ENCODE measurements at regions not wholly inside any gene's neighbourhood (a gene's known extent, or its start where the extent isn't known, plus 50 kb on each side); places are given as distances from the start of the nearest gene placed in this dataset.
"Not testable (repeated sequence)": the region's sequence is repeated elsewhere in the genome, so short reads cannot be mapped to it uniquely, and the experiment has no call there.

- no peak for TF ChIP-seq CTCF (conservative IDR thresholded peaks at IDR 0.05; ENCODE audit: low read depth, low read length)
- no peak for DNase-seq (ENCODE audit: low read depth)
These were observed 197.9 kb downstream of the KTN1 start for GRCh38 chr14:55777877-55778276.

GRCh38 chr14:55780156-55780946 is 200.3 kb downstream of the KTN1 start:
- TF ChIP-seq CTCF (conservative IDR thresholded peaks at IDR 0.05; ENCODE audit: low read depth, low read length): no peak
- peak; percentile 83 for DNase-seq (ENCODE audit: low read depth)
- no peak overlapping the region for H3K4me3 ChIP-seq (ENCODE audit: low read depth, low read length)

More at GRCh38 chr14:55777877-55778276, 197.9 kb downstream of the KTN1 start:
- no peak overlapping the region for H3K4me3 ChIP-seq (ENCODE audit: low read depth, low read length)

- TF ChIP-seq CTCF (conservative IDR thresholded peaks at IDR 0.05; ENCODE audit: low read depth, low read length): no peak
- no peak overlapping the region for H3K4me3 ChIP-seq (ENCODE audit: low read depth, low read length)
- no peak for DNase-seq (ENCODE audit: low read depth)
These were observed 201.0 kb downstream of the KTN1 start for GRCh38 chr14:55781046-55781445.

- H3K4me3 ChIP-seq (ENCODE audit: low read depth, low read length): no peak overlapping the region
- no peak for DNase-seq (ENCODE audit: low read depth)
- TF ChIP-seq CTCF (conservative IDR thresholded peaks at IDR 0.05; ENCODE audit: low read depth, low read length): no peak
These were observed 202.2 kb downstream of the KTN1 start for GRCh38 chr14:55782166-55782565.

GRCh38 chr14:55789406-55789805 is 209.4 kb downstream of the KTN1 start:
- DNase-seq (ENCODE audit: low read depth): no peak
- TF ChIP-seq CTCF (conservative IDR thresholded peaks at IDR 0.05; ENCODE audit: low read depth, low read length): no peak
- H3K4me3 ChIP-seq (ENCODE audit: low read depth, low read length): no peak overlapping the region

- H3K4me3 ChIP-seq (ENCODE audit: low read depth, low read length): no peak overlapping the region
- TF ChIP-seq CTCF (conservative IDR thresholded peaks at IDR 0.05; ENCODE audit: low read depth, low read length): no peak
- no peak for DNase-seq (ENCODE audit: low read depth)
These were observed 214.9 kb downstream of the KTN1 start for GRCh38 chr14:55794655-55795595.

- not testable (repeated sequence) for H3K4me3 ChIP-seq (ENCODE audit: low read depth, low read length); DNase-seq (ENCODE audit: low read depth)
These were observed 216.5 kb downstream of the KTN1 start for GRCh38 chr14:55796513-55796912.

Measured in epithelial cell of proximal tubule (primary cell).